ENCODE measurements at regions not wholly inside any gene's neighbourhood (a gene's known extent, or its start where the extent isn't known, plus 50 kb on each side); places are given as distances from the start of the nearest gene placed in this dataset.
"Not testable (repeated sequence)": the region's sequence is repeated elsewhere in the genome, so short reads cannot be mapped to it uniquely, and the experiment has no call there.

DNA sequence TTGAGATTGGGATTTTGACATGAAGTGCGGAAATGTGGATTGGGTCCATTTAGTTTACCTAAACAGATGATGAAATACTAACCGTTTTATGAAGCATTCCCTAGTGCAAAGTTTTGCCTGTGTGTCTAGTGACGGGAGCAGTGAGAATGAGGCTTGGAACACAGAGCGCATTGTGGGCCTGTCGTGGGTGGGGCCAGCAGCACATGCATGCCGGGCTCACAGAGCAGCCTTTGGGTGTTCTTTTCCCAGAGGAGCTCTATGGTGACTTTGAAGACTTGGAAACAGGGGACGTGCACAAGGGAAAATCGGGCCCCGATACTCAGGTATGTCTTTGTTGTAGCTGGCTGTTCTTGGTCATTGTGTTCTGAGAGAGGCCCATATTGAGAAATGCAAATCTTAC is 388.1 kb downstream of the GOLGA6L6 start:
- H3K4me1 Mint-ChIP-seq (ENCODE audit: low read depth, unreplicated experiment); H3K9me3 Mint-ChIP-seq (ENCODE audit: low read depth, unreplicated experiment); BruUV-seq (replicated peaks); intact Hi-C loops (cut with micrococcal nuclease; ENCODE audit: unreplicated experiment); H3K4me3 Mint-ChIP-seq (ENCODE audit: low read depth, unreplicated experiment); H3K27me3 Mint-ChIP-seq (ENCODE audit: unreplicated experiment); CTCF ChIA-PET; H3K27ac Mint-ChIP-seq (ENCODE audit: unreplicated experiment); H3K36me3 Mint-ChIP-seq (ENCODE audit: insufficient read depth, unreplicated experiment); DNase-seq: not testable (repeated sequence)

DNA sequence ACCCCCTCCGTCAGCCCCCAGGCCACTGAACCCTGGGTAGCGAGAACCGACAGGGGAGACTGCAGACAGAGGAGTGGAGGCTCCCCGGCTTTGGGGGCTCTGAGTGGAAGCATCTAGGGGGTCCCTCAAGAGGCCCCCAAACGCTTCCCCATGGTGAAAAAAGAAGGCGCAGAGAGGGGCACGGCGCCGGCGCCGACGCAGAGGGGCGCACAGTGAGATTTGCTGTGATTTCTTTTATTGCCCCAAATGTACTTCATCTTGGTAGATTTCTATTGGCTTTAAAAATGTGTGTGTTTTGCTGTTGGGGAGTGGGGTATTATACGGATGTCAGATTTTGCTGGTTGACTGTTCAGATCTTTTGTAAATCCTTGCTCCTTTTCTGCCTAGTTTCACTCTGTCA is 392.9 kb downstream of the GOLGA6L6 start:
- H3K36me3 Mint-ChIP-seq (ENCODE audit: insufficient read depth, unreplicated experiment); H3K4me3 Mint-ChIP-seq (ENCODE audit: low read depth, unreplicated experiment): not testable (repeated sequence)

DNA sequence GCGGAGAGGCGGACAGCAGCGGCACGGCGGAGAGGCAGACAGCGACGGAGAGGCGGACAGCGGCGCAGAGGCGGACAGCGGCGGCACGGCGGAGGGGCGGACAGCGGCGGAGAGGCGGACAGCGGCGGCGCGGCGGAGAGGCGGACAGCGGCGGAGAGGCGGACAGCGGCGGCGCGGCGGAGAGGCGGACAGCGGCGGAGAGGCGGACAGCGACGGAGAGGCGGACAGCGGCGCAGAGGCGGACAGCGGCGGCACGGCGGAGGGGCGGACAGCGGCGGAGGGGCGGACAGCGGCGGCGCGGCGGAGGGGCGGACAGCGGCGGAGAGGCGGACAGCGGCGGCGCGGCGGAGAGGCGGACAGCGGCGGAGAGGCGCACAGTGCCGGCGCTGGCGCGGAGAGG is 393.6 kb downstream of the GOLGA6L6 start:
- DNase-seq; BruUV-seq (replicated peaks); H3K27me3 Mint-ChIP-seq (ENCODE audit: unreplicated experiment); H3K9me3 Mint-ChIP-seq (ENCODE audit: low read depth, unreplicated experiment); H3K4me3 Mint-ChIP-seq (ENCODE audit: low read depth, unreplicated experiment); H3K36me3 Mint-ChIP-seq (ENCODE audit: insufficient read depth, unreplicated experiment); H3K4me1 Mint-ChIP-seq (ENCODE audit: low read depth, unreplicated experiment); CTCF ChIA-PET; H3K27ac Mint-ChIP-seq (ENCODE audit: unreplicated experiment); intact Hi-C loops (cut with micrococcal nuclease; ENCODE audit: unreplicated experiment): not testable (repeated sequence)

More for the DNA sequence above, 392.9 kb downstream of the GOLGA6L6 start:
- intact Hi-C loops (cut with micrococcal nuclease; ENCODE audit: unreplicated experiment); DNase-seq; CTCF ChIA-PET; BruUV-seq (replicated peaks); H3K27me3 Mint-ChIP-seq (ENCODE audit: unreplicated experiment); H3K27ac Mint-ChIP-seq (ENCODE audit: unreplicated experiment); H3K9me3 Mint-ChIP-seq (ENCODE audit: low read depth, unreplicated experiment); H3K4me1 Mint-ChIP-seq (ENCODE audit: low read depth, unreplicated experiment): not testable (repeated sequence)

DNA sequence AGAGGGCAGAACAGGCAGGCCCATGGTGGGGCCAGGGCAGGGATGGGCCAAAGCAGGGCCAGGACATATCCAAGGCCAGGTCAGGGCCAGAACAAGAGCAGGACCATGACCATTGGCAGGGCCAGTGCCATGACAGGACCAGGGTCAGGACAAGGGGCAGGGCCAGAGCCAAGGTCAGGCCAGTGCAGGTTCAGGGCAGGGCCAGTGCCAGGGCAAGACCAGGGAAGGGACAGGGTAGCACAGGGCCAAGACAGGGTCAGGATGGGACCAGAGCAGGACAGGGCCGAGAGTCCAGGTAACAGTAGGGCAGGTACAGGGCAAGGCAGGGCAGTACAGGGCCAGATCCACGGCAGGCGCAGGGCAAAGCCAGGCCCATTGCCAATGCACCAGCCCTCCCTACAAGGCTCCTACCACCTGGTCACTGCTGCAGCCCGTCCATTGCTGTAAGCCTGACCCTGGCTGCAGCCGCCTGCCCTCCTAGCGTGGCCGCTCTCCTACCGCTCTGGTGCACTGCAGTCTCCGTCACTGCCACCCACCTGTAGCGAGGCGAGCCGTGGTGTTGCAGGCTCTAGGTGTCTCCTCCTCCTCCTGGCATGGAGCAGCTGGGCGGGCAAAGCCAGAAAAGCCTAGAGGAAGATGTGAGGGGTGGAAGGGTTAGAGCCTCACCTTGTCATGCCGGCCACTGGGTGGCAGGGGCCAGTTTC is 397.1 kb downstream of the GOLGA6L6 start:
- H3K27me3 Mint-ChIP-seq (ENCODE audit: unreplicated experiment); DNase-seq; H3K36me3 Mint-ChIP-seq (ENCODE audit: insufficient read depth, unreplicated experiment); intact Hi-C loops (cut with micrococcal nuclease; ENCODE audit: unreplicated experiment); H3K9me3 Mint-ChIP-seq (ENCODE audit: low read depth, unreplicated experiment); H3K4me3 Mint-ChIP-seq (ENCODE audit: low read depth, unreplicated experiment); H3K4me1 Mint-ChIP-seq (ENCODE audit: low read depth, unreplicated experiment); H3K27ac Mint-ChIP-seq (ENCODE audit: unreplicated experiment); CTCF ChIA-PET; BruUV-seq (replicated peaks): not testable (repeated sequence)

DNA sequence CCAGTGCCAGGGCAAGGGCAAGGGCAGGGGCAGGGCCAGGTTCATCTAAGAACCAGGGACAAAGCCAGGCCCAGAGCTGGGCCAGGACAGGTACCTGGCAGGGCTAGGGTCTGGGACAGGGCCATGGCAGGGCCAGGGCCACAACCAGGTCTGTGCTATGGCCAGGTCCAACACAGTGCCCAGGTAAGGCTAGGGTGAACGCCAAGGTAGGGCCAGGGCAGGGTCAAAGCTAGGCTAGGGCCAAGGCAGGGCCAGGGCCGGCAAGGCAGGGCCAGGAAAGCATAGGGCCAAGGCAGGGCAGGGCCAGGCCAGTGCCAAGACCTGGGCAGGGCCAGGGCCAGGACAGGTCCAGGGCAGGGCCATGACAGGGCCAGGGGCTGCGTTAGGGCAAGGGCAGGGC is 398.7 kb downstream of the GOLGA6L6 start:
- H3K9me3 Mint-ChIP-seq (ENCODE audit: low read depth, unreplicated experiment); H3K27me3 Mint-ChIP-seq (ENCODE audit: unreplicated experiment); H3K4me1 Mint-ChIP-seq (ENCODE audit: low read depth, unreplicated experiment); BruUV-seq (replicated peaks); CTCF ChIA-PET; DNase-seq; H3K36me3 Mint-ChIP-seq (ENCODE audit: insufficient read depth, unreplicated experiment); H3K4me3 Mint-ChIP-seq (ENCODE audit: low read depth, unreplicated experiment); intact Hi-C loops (cut with micrococcal nuclease; ENCODE audit: unreplicated experiment); H3K27ac Mint-ChIP-seq (ENCODE audit: unreplicated experiment): not testable (repeated sequence)

DNA sequence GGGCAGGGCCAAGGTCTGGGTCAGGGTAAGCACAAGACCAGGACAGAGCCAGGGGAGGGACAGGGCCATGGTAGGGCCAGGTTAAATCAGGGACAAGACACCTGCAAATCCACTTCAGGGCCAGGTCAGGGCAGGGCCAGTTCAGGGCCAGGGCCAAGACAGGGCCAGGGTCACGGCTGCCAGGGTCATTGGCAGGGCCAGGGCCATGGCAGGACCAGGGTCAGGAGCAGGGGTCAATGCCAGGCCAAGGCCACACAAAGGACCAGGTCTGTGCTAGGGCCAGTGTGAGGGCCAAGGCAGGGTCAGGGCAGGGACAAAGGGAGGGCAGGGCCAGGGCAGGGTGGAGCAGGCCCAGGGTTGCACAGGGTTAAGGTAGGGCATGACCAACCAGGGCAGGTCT is 399.2 kb downstream of the GOLGA6L6 start:
- H3K36me3 Mint-ChIP-seq (ENCODE audit: insufficient read depth, unreplicated experiment); H3K4me3 Mint-ChIP-seq (ENCODE audit: low read depth, unreplicated experiment); H3K27ac Mint-ChIP-seq (ENCODE audit: unreplicated experiment); CTCF ChIA-PET; H3K27me3 Mint-ChIP-seq (ENCODE audit: unreplicated experiment); H3K4me1 Mint-ChIP-seq (ENCODE audit: low read depth, unreplicated experiment); H3K9me3 Mint-ChIP-seq (ENCODE audit: low read depth, unreplicated experiment); DNase-seq; intact Hi-C loops (cut with micrococcal nuclease; ENCODE audit: unreplicated experiment); BruUV-seq (replicated peaks): not testable (repeated sequence)

DNA sequence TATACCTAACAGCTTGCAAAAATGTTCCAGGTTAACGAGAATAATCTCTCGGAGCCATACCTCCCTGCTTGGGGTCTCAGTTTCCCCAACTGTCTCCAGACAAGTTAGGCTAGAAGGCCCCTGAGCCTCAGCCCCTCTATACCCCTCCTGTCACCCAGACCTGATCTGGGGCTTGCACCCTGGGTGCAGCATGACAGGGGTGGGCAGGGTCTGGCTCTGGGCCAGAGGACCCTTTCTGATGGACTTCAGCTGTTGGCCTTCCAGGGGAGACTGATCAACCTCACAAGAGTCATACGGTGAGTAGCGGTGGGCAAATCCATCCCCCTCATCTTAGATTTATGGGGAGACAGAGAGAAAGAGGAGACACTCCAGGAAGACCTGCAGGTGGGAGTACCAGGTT is 416.9 kb downstream of the GOLGA6L6 start:
- BruUV-seq (replicated peaks); H3K27ac Mint-ChIP-seq (ENCODE audit: unreplicated experiment): not testable (repeated sequence)

DNA sequence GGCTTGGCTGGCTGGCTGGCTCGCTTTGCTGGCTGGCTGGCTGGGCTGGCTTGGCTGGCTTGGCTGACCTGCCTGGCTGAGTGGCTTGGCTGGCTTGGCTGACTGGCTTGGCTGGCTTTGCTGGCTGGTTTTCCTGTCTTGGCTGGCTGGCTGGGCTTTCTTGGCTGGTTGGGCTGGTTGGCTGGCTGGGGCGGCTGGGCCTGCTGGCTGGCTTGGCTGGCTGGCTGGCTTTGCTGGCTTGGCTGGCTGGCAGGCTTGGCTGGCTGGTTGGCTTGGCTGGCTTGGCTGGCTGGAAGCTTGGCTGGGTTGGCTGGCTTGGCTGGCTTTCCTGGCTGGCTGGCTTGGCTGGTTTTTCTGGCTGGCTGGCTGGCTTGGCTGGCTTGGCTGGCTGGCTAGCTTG is 435.6 kb downstream of the GOLGA6L6 start:
- Mint-ChIP-seq H3K36me3 (ENCODE audit: insufficient read depth, unreplicated experiment) (no peaks in the 10 kb centered on the region), H3K27ac (ENCODE audit: unreplicated experiment) (no peak overlapping the region), H3K27me3 (ENCODE audit: unreplicated experiment) (no peaks in the 10 kb centered on the region), H3K4me3 (ENCODE audit: low read depth, unreplicated experiment) (no peak overlapping the region), H3K4me1 (ENCODE audit: low read depth, unreplicated experiment) (no peaks in the 10 kb centered on the region), H3K9me3 (ENCODE audit: low read depth, unreplicated experiment) (no peaks in the 10 kb centered on the region)
- TF ChIP-seq, protein P1, sequence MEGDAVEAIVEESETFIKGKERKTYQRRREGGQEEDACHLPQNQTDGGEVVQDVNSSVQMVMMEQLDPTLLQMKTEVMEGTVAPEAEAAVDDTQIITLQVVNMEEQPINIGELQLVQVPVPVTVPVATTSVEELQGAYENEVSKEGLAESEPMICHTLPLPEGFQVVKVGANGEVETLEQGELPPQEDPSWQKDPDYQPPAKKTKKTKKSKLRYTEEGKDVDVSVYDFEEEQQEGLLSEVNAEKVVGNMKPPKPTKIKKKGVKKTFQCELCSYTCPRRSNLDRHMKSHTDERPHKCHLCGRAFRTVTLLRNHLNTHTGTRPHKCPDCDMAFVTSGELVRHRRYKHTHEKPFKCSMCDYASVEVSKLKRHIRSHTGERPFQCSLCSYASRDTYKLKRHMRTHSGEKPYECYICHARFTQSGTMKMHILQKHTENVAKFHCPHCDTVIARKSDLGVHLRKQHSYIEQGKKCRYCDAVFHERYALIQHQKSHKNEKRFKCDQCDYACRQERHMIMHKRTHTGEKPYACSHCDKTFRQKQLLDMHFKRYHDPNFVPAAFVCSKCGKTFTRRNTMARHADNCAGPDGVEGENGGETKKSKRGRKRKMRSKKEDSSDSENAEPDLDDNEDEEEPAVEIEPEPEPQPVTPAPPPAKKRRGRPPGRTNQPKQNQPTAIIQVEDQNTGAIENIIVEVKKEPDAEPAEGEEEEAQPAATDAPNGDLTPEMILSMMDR (IDR thresholded peaks at IDR 0.05; ENCODE audit: unreplicated experiment): no peak
- no TSS peak for BruUV-seq (replicated peaks)
- intact Hi-C loops (cut with micrococcal nuclease; ENCODE audit: unreplicated experiment): no loop called here
- CTCF ChIA-PET: no interaction called here
- DNase-seq: no peak

More for the DNA sequence above, 416.9 kb downstream of the GOLGA6L6 start:
- H3K4me3 Mint-ChIP-seq (ENCODE audit: low read depth, unreplicated experiment); CTCF ChIA-PET; H3K36me3 Mint-ChIP-seq (ENCODE audit: insufficient read depth, unreplicated experiment); H3K27me3 Mint-ChIP-seq (ENCODE audit: unreplicated experiment); DNase-seq; H3K4me1 Mint-ChIP-seq (ENCODE audit: low read depth, unreplicated experiment); intact Hi-C loops (cut with micrococcal nuclease; ENCODE audit: unreplicated experiment); H3K9me3 Mint-ChIP-seq (ENCODE audit: low read depth, unreplicated experiment): not testable (repeated sequence)

DNA sequence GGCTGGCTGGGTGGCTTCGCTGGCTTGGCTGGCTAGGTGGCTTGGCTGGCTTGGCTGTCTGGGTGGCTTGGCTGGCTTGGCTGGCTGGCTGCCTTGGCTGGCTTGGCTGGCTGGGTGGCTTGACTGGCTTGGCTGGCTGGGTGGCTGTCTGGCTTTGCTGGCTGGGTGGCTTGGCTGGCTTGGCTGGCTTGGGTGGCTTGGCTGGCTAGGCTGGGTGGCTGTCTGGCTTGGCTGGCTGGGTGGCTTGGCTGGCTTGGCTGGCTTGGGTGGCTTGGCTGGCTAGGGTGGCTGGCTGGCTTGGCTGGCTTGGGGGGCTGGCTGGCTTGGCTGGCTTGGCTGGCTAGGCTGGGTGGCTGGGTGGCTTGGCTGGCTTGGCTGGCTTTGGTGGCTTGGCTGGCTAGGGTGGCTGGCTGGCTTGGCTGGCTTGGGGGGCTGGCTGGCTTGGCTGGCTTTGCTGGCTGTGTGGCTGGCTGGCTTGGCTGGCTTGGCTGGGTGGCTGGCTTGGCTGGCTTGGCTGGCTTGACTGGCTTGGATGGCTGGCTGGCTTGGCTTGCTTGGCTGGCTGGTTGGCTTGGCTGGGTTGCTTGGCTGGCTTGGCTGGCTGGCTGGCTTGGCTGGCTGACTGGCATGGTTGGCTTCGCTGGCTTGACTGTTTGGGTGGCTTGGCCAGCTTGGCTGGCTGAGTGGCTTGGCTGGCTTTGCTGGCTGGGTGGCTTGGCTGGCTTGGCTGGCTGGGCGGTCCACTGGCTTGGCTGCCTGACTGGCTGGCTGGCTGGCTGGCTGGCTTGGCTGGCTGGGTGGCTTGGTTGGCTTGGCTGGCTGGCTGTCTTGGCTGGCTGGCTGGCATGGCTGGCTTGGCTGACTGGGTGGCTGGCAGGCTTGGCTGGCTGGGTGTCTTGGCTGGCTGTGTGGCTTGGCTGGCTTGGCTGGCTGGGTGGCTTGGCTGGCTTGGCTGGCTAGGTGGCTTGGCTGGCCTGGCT is 436.3 kb downstream of the GOLGA6L6 start:
- H3K27me3 Mint-ChIP-seq (ENCODE audit: unreplicated experiment); intact Hi-C loops (cut with micrococcal nuclease; ENCODE audit: unreplicated experiment); H3K4me3 Mint-ChIP-seq (ENCODE audit: low read depth, unreplicated experiment); H3K36me3 Mint-ChIP-seq (ENCODE audit: insufficient read depth, unreplicated experiment); DNase-seq; H3K4me1 Mint-ChIP-seq (ENCODE audit: low read depth, unreplicated experiment); CTCF ChIA-PET; H3K9me3 Mint-ChIP-seq (ENCODE audit: low read depth, unreplicated experiment); BruUV-seq (replicated peaks); H3K27ac Mint-ChIP-seq (ENCODE audit: unreplicated experiment): not testable (repeated sequence)
